OCI-LY3 (cell line): ENCODE measurements at regions not wholly inside any gene's neighbourhood (a gene's known extent, or its start where the extent isn't known, plus 50 kb on each side); places are given as distances from the start of the nearest gene placed in this dataset.

Source experiments
- H2AFZ ChIP-seq: fragments of 200-600, 300-600 bp; shearing (Covaris generic); 2 replicates; pipeline ENCODE4 v1.6.0; 2014; ENCODE audit warnings: antibody characterized with exemption, low read depth, low read length
- H3K27ac ChIP-seq: fragments of 200-600, 300-600 bp; sonication (generic); 2 replicates; pipeline ENCODE4 v1.5.1; 2014; ENCODE audit warnings: mild to moderate bottlenecking, low read length, moderate library complexity, mixed read lengths
- H3K27me3 ChIP-seq: fragments of 200-600, 300-600 bp; sonication (generic); 2 replicates; pipeline ENCODE4 v1.6.1; 2014; ENCODE audit warnings: low read depth, low read length, mixed read lengths
- H3K36me3 ChIP-seq: fragments of 200-600, 300-600 bp; sonication (generic); replicated peaks from 2 replicates; pipeline ENCODE3; 2014; ENCODE audit warnings: low read depth, low read length, mixed read lengths
- H3K4me1 ChIP-seq: fragments of 300-600, 200-600 bp; sonication (generic); 2 replicates; pipeline ENCODE4 v1.6.1; 2014; ENCODE audit warnings: low read length, mixed read lengths
- H3K4me2 ChIP-seq: fragments of 200-600, 300-600 bp; sonication (generic); 2 replicates; pipeline ENCODE4 v1.6.1; 2014; ENCODE audit warnings: low read length, mixed read lengths
- H3K4me3 ChIP-seq: fragments of 300-600, 200-600 bp; sonication (generic); 2 replicates; pipeline ENCODE4 v1.5.1; 2014; ENCODE audit warnings: antibody characterized with exemption, mild to moderate bottlenecking, low read length, moderate library complexity
- H3K79me2 ChIP-seq: fragments of 300-600, 200-600 bp; shearing (Covaris generic); 2 replicates; pipeline ENCODE4 v1.6.1; 2014; ENCODE audit warnings: mild to moderate bottlenecking, low read length, mixed read lengths
- H3K9ac ChIP-seq: fragments of 300-600, 200-600 bp; shearing (Covaris generic); 2 replicates; pipeline ENCODE4 v1.6.0; 2014; ENCODE audit warnings: mild to moderate bottlenecking, low read length, moderate library complexity
- H3K9me3 ChIP-seq: fragments of 200-600, 300-600 bp; shearing (Covaris generic); 2 replicates; pipeline ENCODE4 v1.6.1; 2014; ENCODE audit warnings: low read length, mixed read lengths; ENCODE audit not compliant: insufficient read depth
- H4K20me1 ChIP-seq: fragments of 200-600, 300-600 bp; sonication (generic); 2 replicates; pipeline ENCODE4 v1.6.1; 2016; ENCODE audit warnings: low read length, mixed read lengths; ENCODE audit not compliant: insufficient read depth
- CTCF ChIP-seq: fragments of 200-600, 300-600 bp; sonication (generic); IDR thresholded peaks from 2 replicates; pipeline ENCODE4 v1.5.1; 2014; ENCODE audit warnings: antibody characterized with exemption, low read length, low read depth
- EZH2phosphoT487 ChIP-seq: fragments of 200-600 bp; shearing (Covaris generic); IDR thresholded peaks from 2 replicates; pipeline ENCODE4 v1.6.1; 2018; ENCODE audit warnings: antibody characterized with exemption, mixed run types, low read depth

- H2AFZ ChIP-seq, result no peak overlapping the region
- peaks cover 4% of the 10 kb centered on the region for H3K4me1 ChIP-seq
- no peaks in the 10 kb centered on the region for H3K79me2 ChIP-seq
- H3K9me3 ChIP-seq, result no peaks in the 10 kb centered on the region
- H3K27me3 ChIP-seq, result peaks cover 17% of the 10 kb centered on the region
- H3K36me3 ChIP-seq, result no peaks in the 10 kb centered on the region
- no peak overlapping the region for H3K4me3 ChIP-seq
- no peak overlapping the region for H3K9ac ChIP-seq
- no peak for TF ChIP-seq EZH2phosphoT487
- TF ChIP-seq CTCF, result no peak
- H4K20me1 ChIP-seq, result no peaks in the 10 kb centered on the region
- H3K27ac ChIP-seq, result no peak overlapping the region
- no peak overlapping the region for H3K4me2 ChIP-seq
Observed at GRCh38 chr13:39963612-39964011, 308.1 kb downstream of the COG6 start.

- no peak for TF ChIP-seq CTCF
- no peak for TF ChIP-seq EZH2phosphoT487
- H3K9ac ChIP-seq, result no peak overlapping the region
- H3K79me2 ChIP-seq, result no peaks in the 10 kb centered on the region
- H3K27ac ChIP-seq, result no peak overlapping the region
- H3K36me3 ChIP-seq, result no peaks in the 10 kb centered on the region
- no peak overlapping the region for H3K4me2 ChIP-seq
- peaks cover 4% of the 10 kb centered on the region for H3K4me1 ChIP-seq
- no peak overlapping the region for H3K4me3 ChIP-seq
- no peaks in the 10 kb centered on the region for H3K9me3 ChIP-seq
- H2AFZ ChIP-seq, result no peak overlapping the region
- H4K20me1 ChIP-seq, result no peaks in the 10 kb centered on the region
- H3K27me3 ChIP-seq, result peaks cover 25% of the 10 kb centered on the region
Observed at GRCh38 chr13:39965309-39965708, 309.8 kb downstream of the COG6 start.

- H3K79me2 ChIP-seq, result no peaks in the 10 kb centered on the region
- no peaks in the 10 kb centered on the region for H4K20me1 ChIP-seq
- no peaks in the 10 kb centered on the region for H3K9me3 ChIP-seq
- peaks cover 4% of the 10 kb centered on the region for H3K4me1 ChIP-seq
- no peak overlapping the region for H3K4me2 ChIP-seq
- no peaks in the 10 kb centered on the region for H3K36me3 ChIP-seq
- no peak overlapping the region for H2AFZ ChIP-seq
- H3K27me3 ChIP-seq, result peaks cover 25% of the 10 kb centered on the region
- TF ChIP-seq CTCF (no peak), EZH2phosphoT487 (no peak)
- no peak overlapping the region for H3K9ac ChIP-seq
- no peak overlapping the region for H3K27ac ChIP-seq
- no peak overlapping the region for H3K4me3 ChIP-seq
Observed at GRCh38 chr13:39967199-39967959, 311.9 kb downstream of the COG6 start.

- H3K4me2 ChIP-seq, result no peak overlapping the region
- H3K79me2 ChIP-seq, result no peaks in the 10 kb centered on the region
- H3K9ac ChIP-seq, result no peak overlapping the region
- no peaks in the 10 kb centered on the region for H3K36me3 ChIP-seq
- TF ChIP-seq CTCF, result no peak
- TF ChIP-seq EZH2phosphoT487, result no peak
- H3K27me3 ChIP-seq, result peaks cover 32% of the 10 kb centered on the region
- no peak overlapping the region for H3K27ac ChIP-seq
- no peak overlapping the region for H2AFZ ChIP-seq
- H4K20me1 ChIP-seq, result no peaks in the 10 kb centered on the region
- no peaks in the 10 kb centered on the region for H3K9me3 ChIP-seq
- H3K4me3 ChIP-seq, result no peak overlapping the region
- no peaks in the 10 kb centered on the region for H3K4me1 ChIP-seq
Observed at GRCh38 chr13:39968646-39969475, 313.4 kb downstream of the COG6 start.
